ENCODE measurements at regions not wholly inside any gene's neighbourhood (a gene's known extent, or its start where the extent isn't known, plus 50 kb on each side); places are given as distances from the start of the nearest gene placed in this dataset.

DNA sequence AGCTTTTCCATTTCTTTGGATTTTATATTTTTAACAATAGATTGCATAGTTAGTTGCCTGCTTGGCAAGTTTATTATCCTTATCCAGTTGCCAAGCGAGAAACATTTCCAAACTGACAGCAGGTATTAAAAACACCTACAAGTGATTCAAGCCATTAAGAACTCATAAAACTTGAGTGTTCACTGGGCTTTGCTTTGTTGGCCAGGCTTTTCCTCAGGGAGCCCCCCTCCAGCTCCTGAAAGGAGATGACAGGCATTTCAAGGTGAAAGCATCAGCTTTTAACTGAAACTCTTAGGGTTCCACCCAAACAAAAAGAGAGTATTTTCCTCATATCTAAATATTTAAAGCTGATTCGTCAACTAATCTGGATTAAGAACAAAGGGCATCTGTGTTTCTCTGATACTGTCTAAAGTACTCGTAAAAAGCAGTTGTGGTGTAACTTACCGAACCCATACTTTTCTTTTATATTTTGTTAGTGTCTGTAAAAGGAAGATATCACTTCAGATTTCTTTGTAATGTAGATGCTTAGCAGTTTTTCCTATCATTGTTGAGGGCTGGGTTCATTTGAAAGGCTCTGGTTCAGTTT, 363.4 kb downstream of the OTOL1 start:
- CTCF ChIA-PET = no interaction called here
- H3K4me3 Mint-ChIP-seq = no peak overlapping the region
- intact Hi-C loops (cut with micrococcal nuclease) = loop anchor here (10.0 kb wide), 1 partner anchor 1195 kb away; no protein-coding TSS in a partner anchor
- no peak for DNase-seq
- no peaks in the 10 kb centered on the region for H3K4me1 Mint-ChIP-seq (ENCODE audit: low read depth)
- no peak overlapping the region for H3K27ac Mint-ChIP-seq
- no peaks in the 10 kb centered on the region for H3K36me3 Mint-ChIP-seq (ENCODE audit: low read depth)
- no peaks in the 10 kb centered on the region for H3K27me3 Mint-ChIP-seq (ENCODE audit: low read depth)
- H3K9me3 Mint-ChIP-seq = no peaks in the 10 kb centered on the region

- Mint-ChIP-seq H3K27me3 (ENCODE audit: low read depth) (no peaks in the 10 kb centered on the region), H3K4me1 (ENCODE audit: low read depth) (no peaks in the 10 kb centered on the region), H3K9me3 (no peaks in the 10 kb centered on the region), H3K27ac (no peak overlapping the region), H3K4me3 (no peak overlapping the region), H3K36me3 (ENCODE audit: low read depth) (no peaks in the 10 kb centered on the region)
- DNase-seq = no peak
- CTCF ChIA-PET = interaction anchor here (0.8 kb wide), 1 partner anchor 52 kb away, joined by 3 read pairs; no protein-coding TSS in a partner anchor
- intact Hi-C loops (cut with micrococcal nuclease) = no loop called here
Observed at GRCh38 chr3:161863775-161864174, 367.2 kb downstream of the OTOL1 start.

GRCh38 chr3:161866176-161866575, 369.6 kb downstream of the OTOL1 start:
- no peak for DNase-seq
- Mint-ChIP-seq H3K4me1 (ENCODE audit: low read depth) (no peaks in the 10 kb centered on the region), H3K27me3 (ENCODE audit: low read depth) (no peaks in the 10 kb centered on the region), H3K4me3 (no peak overlapping the region), H3K9me3 (no peaks in the 10 kb centered on the region), H3K27ac (no peak overlapping the region), H3K36me3 (ENCODE audit: low read depth) (no peaks in the 10 kb centered on the region)
- CTCF ChIA-PET = interaction anchor here (0.7 kb wide), 1 partner anchor 10 kb away, joined by 3 read pairs; no protein-coding TSS in a partner anchor
- intact Hi-C loops (cut with micrococcal nuclease) = no loop called here

GRCh38 chr3:161875483-161875882, 378.9 kb downstream of the OTOL1 start:
- Mint-ChIP-seq H3K27ac (no peak overlapping the region), H3K4me3 (no peak overlapping the region), H3K27me3 (ENCODE audit: low read depth) (no peaks in the 10 kb centered on the region), H3K36me3 (ENCODE audit: low read depth) (no peaks in the 10 kb centered on the region), H3K4me1 (ENCODE audit: low read depth) (no peaks in the 10 kb centered on the region), H3K9me3 (peaks cover 8% of the 10 kb centered on the region)
- DNase-seq = no peak
- intact Hi-C loops (cut with micrococcal nuclease) = no loop called here
- CTCF ChIA-PET = no interaction called here

- Mint-ChIP-seq H3K4me3 (no peak overlapping the region), H3K27me3 (ENCODE audit: low read depth) (no peaks in the 10 kb centered on the region), H3K9me3 (peaks cover 19% of the 10 kb centered on the region)
Observed at GRCh38 chr3:161879470-161879869, 382.9 kb downstream of the OTOL1 start.

DNA sequence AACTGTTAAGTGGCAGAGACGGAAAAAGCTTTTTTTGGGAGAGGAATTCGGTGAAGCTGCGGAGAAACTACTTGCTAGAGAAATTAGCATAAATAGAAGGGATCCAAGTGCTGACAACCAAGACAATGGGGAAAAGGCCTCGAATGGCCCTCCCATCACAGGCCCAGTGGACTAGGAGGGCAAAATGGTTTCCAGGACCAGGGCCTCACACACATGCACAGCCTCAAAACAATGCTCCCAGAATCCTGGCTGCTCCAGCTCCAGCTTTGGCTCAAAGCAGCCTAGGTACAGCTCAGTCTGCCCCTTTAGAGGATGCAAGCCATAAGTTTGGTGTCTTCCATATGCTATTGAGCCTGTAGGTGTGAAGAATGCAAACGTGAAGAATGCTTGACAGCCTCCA, 388.2 kb downstream of the OTOL1 start:
- H3K4me1 Mint-ChIP-seq (ENCODE audit: low read depth) = no peaks in the 10 kb centered on the region
- CTCF ChIA-PET = no interaction called here
- peaks cover 3% of the 10 kb centered on the region for H3K36me3 Mint-ChIP-seq (ENCODE audit: low read depth)
- H3K9me3 Mint-ChIP-seq = peaks cover 23% of the 10 kb centered on the region
- no peak overlapping the region for H3K4me3 Mint-ChIP-seq
- intact Hi-C loops (cut with micrococcal nuclease) = no loop called here
- no peak overlapping the region for H3K27ac Mint-ChIP-seq
- no peaks in the 10 kb centered on the region for H3K27me3 Mint-ChIP-seq (ENCODE audit: low read depth)
- DNase-seq = no peak

More at GRCh38 chr3:161879470-161879869, 382.9 kb downstream of the OTOL1 start:
- no peak for DNase-seq
- intact Hi-C loops (cut with micrococcal nuclease) = no loop called here
- Mint-ChIP-seq H3K4me1 (ENCODE audit: low read depth) (no peaks in the 10 kb centered on the region), H3K27ac (no peak overlapping the region), H3K36me3 (ENCODE audit: low read depth) (peaks cover 3% of the 10 kb centered on the region)
- CTCF ChIA-PET = no interaction called here

DNA sequence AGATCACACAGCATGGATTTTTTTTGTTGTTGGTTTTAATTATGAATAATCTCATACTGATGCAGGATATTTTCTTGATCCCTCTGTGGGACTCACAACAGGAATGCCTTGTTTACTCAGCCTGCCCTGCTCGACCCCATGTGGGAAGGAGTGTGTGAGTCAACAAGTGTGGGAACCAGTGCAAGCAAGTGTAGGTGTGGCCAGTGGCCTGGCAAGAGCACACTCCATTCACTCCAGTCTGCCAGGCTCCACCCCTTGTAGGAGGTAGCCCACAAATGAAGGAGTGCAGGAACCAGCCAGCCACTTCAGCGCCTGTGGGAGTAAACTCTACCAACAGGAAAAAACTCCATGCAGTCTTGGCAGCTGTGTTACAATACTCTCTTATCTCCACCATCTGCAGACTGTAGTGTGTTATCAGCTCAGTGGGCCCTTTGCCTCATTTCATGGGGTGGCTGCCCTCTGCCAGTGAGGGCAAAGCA, 393.6 kb downstream of the OTOL1 start:
- no peak overlapping the region for H3K27ac Mint-ChIP-seq
- H3K36me3 Mint-ChIP-seq (ENCODE audit: low read depth) = no peaks in the 10 kb centered on the region
- H3K27me3 Mint-ChIP-seq (ENCODE audit: low read depth) = no peaks in the 10 kb centered on the region
- peaks cover 14% of the 10 kb centered on the region for H3K9me3 Mint-ChIP-seq
- H3K4me1 Mint-ChIP-seq (ENCODE audit: low read depth) = no peaks in the 10 kb centered on the region
- no peak overlapping the region for H3K4me3 Mint-ChIP-seq
- CTCF ChIA-PET = no interaction called here
- intact Hi-C loops (cut with micrococcal nuclease) = no loop called here
- no peak for DNase-seq

DNA sequence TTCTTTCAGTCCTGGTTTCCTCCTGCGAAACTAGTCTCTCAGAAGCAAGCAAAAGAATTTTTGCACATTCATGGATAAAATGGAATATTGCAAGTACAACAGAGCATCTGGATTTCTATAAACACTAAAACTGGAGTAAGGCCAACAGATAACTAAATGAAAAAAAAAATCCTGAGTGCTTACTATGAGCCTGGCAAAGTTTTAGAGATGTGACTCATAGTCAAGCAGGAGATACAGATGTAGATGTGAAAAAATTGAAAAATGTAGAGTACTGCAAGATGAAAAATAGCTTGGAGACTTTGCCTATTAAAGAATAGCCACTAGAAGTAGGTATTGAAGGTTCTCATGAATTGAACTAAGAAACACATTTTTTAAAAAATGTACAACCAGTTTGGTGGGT, 397.4 kb downstream of the OTOL1 start:
- no peak for DNase-seq
- intact Hi-C loops (cut with micrococcal nuclease) = no loop called here
- Mint-ChIP-seq H3K27ac (no peak overlapping the region), H3K9me3 (peaks cover 6% of the 10 kb centered on the region), H3K4me3 (no peak overlapping the region), H3K4me1 (ENCODE audit: low read depth) (no peaks in the 10 kb centered on the region), H3K27me3 (ENCODE audit: low read depth) (no peaks in the 10 kb centered on the region), H3K36me3 (ENCODE audit: low read depth) (no peaks in the 10 kb centered on the region)
- CTCF ChIA-PET = no interaction called here

GRCh38 chr3:161894657-161895056, 398.0 kb downstream of the OTOL1 start:
- CTCF ChIA-PET = no interaction called here
- Mint-ChIP-seq H3K4me3 (no peak overlapping the region), H3K9me3 (peaks cover 6% of the 10 kb centered on the region), H3K27me3 (ENCODE audit: low read depth) (no peaks in the 10 kb centered on the region), H3K36me3 (ENCODE audit: low read depth) (no peaks in the 10 kb centered on the region), H3K4me1 (ENCODE audit: low read depth) (no peaks in the 10 kb centered on the region), H3K27ac (no peak overlapping the region)
- intact Hi-C loops (cut with micrococcal nuclease) = no loop called here
- DNase-seq = no peak

DNA sequence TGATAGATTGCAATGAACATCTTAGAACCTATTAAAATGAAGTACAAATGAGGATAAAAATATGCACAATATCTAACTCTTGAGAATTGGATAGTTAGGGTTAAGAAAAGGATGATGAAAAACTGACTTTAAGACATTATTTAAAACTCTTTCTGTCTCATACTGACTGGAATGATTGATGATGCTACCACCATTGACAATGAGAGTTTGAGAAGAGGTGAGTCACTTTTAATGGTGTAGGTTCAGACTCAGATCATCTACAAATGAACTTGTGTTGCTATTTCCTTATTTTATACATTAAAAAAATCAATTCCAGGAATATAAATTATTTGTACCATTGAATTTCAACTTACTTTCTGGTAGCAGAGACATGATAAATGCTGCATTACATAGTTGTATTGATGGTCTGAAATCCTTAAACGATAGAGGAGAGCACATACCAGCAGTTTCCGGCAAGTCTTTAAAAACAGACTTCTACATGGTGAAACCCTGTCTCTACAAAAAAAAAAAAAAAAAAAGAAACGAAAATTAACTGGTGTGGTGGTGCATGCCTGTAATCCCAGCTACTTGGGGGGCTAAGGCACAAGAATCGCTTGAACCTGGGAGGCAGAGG, 409.0 kb downstream of the OTOL1 start:
- Mint-ChIP-seq H3K27me3 (ENCODE audit: low read depth) (no peaks in the 10 kb centered on the region), H3K4me1 (ENCODE audit: low read depth) (no peaks in the 10 kb centered on the region), H3K4me3 (no peak overlapping the region), H3K36me3 (ENCODE audit: low read depth) (no peaks in the 10 kb centered on the region), H3K9me3 (peaks cover 1% of the 10 kb centered on the region), H3K27ac (no peak overlapping the region)
- intact Hi-C loops (cut with micrococcal nuclease) = no loop called here
- CTCF ChIA-PET = interaction anchor here (0.6 to 0.9 kb wide), 2 partner anchors 41 to 1167 kb away, joined by 3 to 6 read pairs; no protein-coding TSS in a partner anchor
- no peak for DNase-seq

DNA sequence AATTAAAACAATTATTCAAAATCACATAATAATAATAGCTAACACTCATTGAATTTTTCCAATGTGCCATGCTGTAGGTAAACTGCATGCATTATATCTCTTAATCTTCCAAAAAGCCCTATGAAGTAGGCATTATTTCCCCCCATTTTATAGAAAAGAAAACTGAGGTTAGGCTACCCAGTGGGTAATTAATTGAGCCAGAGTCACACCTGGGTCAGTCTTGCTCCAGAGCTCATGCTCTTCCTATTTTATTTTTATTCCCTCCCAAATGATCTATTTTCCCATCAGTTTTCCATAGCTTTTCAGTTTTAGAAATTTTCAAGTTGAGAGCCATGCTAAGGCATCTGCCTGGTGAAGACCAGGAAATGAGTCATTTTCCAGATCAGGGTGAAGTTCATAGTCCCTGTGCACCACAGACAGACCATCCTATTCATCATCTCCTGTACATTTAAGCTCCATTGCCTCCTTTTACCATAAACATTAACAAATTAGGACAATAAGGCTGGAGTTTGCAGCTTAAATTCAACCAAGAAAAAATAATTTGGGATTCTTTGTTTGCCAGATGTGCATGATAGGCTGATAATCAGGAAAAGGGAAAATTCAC, 417.3 kb downstream of the OTOL1 start:
- DNase-seq = no peak
- Mint-ChIP-seq H3K4me3 (no peak overlapping the region), H3K27me3 (ENCODE audit: low read depth) (no peaks in the 10 kb centered on the region), H3K4me1 (ENCODE audit: low read depth) (no peaks in the 10 kb centered on the region), H3K36me3 (ENCODE audit: low read depth) (no peaks in the 10 kb centered on the region), H3K9me3 (no peaks in the 10 kb centered on the region), H3K27ac (no peak overlapping the region)
- CTCF ChIA-PET = interaction anchor here (0.7 kb wide), 1 partner anchor 45 kb away, joined by 3 read pairs; no protein-coding TSS in a partner anchor
- intact Hi-C loops (cut with micrococcal nuclease) = no loop called here

DNA sequence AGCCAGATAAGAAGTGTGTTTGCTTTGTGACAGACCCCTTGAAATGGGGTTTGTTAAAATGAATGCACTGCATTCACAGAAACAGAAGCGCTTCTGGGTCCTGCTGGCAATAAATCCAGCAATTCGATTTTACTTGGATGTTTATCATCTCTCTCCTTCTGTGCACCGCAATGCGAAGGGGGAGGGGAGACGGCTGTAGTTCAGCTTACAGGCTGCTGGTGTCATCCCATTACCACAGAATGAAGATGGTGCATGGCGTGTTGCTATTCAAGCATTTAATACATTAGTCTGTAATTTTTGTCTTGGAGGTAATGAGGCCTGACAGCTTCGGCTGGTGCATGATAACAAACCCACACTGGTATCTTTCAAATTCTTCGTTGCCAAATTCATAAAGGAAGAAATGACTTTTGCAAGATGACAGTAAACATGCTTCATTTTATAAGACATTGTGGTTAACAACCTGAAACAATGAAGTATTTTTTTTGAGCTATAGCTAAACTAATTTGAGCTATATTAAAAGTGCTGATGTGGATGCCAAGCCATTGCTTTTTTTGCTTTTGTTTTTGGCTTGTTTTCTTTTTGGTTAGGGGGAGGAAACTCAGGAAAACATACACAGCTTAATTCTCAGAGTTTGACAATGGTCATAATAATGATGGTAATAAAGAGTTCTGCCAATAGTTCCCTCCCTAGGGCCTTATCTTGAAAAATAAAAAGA, 418.3 kb downstream of the OTOL1 start:
- no peak overlapping the region for H3K4me3 Mint-ChIP-seq
- CTCF ChIA-PET = interaction anchor here (1.0 kb wide), 1 partner anchor 51 kb away, joined by 3 read pairs; no protein-coding TSS in a partner anchor
- no peaks in the 10 kb centered on the region for H3K27me3 Mint-ChIP-seq (ENCODE audit: low read depth)
- intact Hi-C loops (cut with micrococcal nuclease) = no loop called here
- no peak overlapping the region for H3K27ac Mint-ChIP-seq
- DNase-seq = no peak
- H3K9me3 Mint-ChIP-seq = peaks cover 2% of the 10 kb centered on the region
- H3K36me3 Mint-ChIP-seq (ENCODE audit: low read depth) = no peaks in the 10 kb centered on the region
- H3K4me1 Mint-ChIP-seq (ENCODE audit: low read depth) = no peaks in the 10 kb centered on the region
